ENCODE measurements at regions not wholly inside any gene's neighbourhood (a gene's known extent, or its start where the extent isn't known, plus 50 kb on each side); places are given as distances from the start of the nearest gene placed in this dataset.

DNA sequence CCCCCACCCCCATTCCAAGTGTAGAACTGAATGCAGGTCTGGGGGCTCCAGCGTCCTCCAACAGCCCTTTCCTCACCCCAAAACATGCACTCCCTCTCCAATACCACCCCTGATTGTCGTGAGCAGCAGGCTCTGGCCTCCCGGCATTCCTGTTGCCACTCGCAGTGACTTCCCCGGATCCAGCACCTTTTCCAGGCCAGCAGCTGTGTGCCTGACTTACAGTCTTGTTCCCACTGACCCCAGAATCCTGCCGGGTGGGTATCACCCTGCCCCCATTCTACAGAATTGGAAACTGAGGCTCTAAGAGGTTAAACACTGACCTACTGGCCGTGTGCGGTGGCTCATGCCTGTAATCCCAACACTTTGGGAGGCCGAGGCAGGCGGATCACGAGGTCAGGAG, 127.2 kb downstream of the OLFM1 start:
- FAIRE-seq (no peak), DNase-seq (ENCODE audit: insufficient read length) (no peak)
- TF ChIP-seq TAF1 (IDR thresholded peaks at IDR 0.05; ENCODE audit: borderline replicate concordance, low read depth, low read length) (no peak), POLR2AphosphoS5 (IDR thresholded peaks at IDR 0.05; ENCODE audit: low read depth, low read length) (no peak), POLR2A (IDR thresholded peaks at IDR 0.05; ENCODE audit: low read depth, low read length) (no peak)

DNA sequence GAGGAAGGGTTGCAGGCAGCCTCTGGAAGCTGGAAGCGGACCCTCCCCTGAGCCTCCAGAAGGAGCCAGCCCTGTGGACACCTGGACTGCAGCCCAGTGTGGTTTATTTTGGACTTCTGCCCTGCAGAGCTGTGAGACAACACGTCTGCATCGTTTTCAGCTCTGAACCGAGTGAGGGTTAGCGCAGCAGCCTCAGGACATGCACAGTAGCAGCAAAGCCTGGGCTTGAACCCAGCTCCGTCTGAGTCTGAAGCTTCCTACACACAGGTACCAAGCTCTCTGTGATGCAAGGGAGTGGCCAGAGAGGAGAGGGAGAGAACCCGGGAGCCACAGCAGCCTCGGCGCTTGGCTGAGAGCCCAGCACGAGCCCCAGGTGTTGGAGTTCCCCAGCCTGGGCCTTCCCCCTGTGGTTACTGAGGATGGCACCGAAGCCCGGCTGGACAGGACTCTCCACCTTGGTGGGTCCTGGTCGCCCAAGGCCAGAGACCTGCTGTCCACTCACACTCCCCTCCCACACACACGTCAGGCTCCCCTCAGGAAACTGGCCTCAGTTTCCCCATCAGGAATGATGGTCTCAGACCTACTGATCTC, 128.2 kb downstream of the OLFM1 start:
- TF ChIP-seq POLR2AphosphoS5 (IDR thresholded peaks at IDR 0.05; ENCODE audit: low read depth, low read length) (no peak), POLR2A (IDR thresholded peaks at IDR 0.05; ENCODE audit: low read depth, low read length) (no peak), TAF1 (IDR thresholded peaks at IDR 0.05; ENCODE audit: borderline replicate concordance, low read depth, low read length) (no peak)
- DNase-seq (ENCODE audit: insufficient read length) (no peak), FAIRE-seq (no peak)

GRCh38 chr9:135216236-135216635, 128.8 kb downstream of the OLFM1 start:
- no peak for FAIRE-seq
- TF ChIP-seq TAF1 (IDR thresholded peaks at IDR 0.05; ENCODE audit: borderline replicate concordance, low read depth, low read length) = no peak
- no peak for TF ChIP-seq POLR2AphosphoS5 (IDR thresholded peaks at IDR 0.05; ENCODE audit: low read depth, low read length)
- TF ChIP-seq POLR2A (IDR thresholded peaks at IDR 0.05; ENCODE audit: low read depth, low read length) = no peak
- DNase-seq (ENCODE audit: insufficient read length) = no peak

DNA sequence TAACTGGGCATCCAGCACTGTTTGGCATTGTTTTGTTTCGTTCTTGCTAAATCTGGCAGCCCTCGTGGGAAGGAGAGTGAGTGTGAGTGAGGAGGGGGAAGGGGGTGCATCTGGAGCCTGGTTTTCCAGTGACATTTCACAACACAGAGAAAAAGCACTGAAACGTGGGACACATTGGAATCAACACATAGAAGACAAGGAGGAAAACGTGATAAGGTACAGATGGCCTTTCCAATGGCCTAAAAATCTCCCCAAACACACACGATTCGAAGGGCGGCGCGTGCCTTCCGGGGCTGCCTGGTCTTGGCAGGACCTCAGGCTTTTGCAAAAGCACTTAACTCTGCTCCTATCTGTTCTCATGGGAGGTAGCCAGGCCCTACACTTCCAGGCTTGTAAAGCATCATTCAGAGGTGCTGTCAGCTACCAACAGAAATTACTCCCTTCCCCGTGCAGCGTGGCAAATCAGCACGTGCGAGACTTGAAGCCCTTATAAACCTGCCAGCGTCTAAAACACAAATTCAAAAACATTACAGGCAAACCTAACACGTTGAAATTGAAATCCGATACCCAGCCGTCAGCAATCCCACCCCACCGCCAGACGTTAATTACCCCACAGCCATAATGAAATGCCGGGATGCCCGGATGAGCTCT, 129.4 kb downstream of the OLFM1 start:
- TF ChIP-seq POLR2A (IDR thresholded peaks at IDR 0.05; ENCODE audit: low read depth, low read length) = no peak
- TF ChIP-seq TAF1 (IDR thresholded peaks at IDR 0.05; ENCODE audit: borderline replicate concordance, low read depth, low read length) = no peak
- TF ChIP-seq POLR2AphosphoS5 (IDR thresholded peaks at IDR 0.05; ENCODE audit: low read depth, low read length) = no peak
- DNase-seq (ENCODE audit: insufficient read length) (no peak), FAIRE-seq (no peak)

DNA sequence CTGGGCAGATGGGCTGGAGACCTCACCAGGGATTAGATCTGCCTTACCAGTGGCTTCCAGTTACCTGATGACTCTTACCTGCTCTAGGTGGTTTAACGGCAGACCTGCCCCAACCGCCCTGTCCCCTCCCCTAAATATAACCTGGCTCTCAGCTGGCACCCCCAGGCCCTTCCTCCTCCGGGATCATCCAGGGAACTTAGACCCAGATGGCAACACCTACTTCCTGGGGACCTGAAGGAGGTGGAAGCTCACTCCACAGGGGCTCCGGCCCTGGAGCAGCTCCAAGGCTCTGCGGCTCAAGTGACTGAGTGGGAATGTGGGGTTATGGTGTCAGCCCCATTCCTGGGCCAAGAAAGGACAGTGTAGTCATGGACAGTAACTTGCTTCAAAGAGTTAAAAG, 130.4 kb downstream of the OLFM1 start:
- FAIRE-seq = no peak
- no peak for TF ChIP-seq TAF1 (IDR thresholded peaks at IDR 0.05; ENCODE audit: borderline replicate concordance, low read depth, low read length)

DNA sequence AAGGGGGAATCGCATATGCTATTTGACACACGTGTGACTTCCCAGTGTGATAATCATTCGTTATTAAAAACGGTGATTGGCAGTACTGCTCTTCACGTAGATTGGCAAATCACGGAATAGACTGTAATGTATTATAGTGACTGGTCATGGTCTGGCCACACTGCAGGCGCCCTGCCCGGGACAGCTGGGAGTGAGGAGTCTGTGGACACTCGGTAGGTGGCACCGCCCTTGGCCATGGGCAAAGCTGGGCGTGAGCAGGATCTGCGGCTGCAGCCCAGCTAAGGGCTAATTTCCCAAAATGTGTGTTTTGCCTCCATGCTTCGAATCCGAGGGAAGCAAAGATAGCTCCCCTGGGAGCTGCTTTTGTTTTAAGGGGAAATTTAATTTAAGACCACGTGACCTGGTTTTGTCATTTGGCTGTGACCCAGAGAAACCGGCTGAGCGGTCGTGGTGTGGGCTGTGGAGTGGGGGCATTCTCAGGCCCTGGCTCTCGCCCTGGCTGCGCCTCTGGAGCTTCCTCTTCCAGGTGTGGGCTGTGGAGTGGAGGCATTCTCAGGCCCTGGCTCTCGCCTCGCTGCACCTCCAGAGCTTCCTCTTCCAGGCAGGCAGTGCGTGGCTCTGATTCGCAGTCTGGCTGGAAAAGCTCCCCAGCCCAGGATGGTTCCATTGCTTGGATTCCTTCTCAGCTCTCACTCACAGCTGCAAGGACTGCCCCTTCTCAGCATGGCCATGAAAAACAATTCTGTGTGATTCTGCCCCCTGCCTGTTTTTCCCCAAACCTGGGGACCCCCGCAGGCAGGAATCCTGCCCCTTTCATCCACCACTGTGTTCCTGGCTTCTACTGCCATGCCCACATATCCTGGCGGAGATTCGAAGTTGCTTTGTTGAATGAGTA, 131.1 kb downstream of the OLFM1 start:
- FAIRE-seq (no peak), DNase-seq (ENCODE audit: insufficient read length) (no peak)
- no peak for TF ChIP-seq POLR2AphosphoS5 (IDR thresholded peaks at IDR 0.05; ENCODE audit: low read depth, low read length)
- no peak for TF ChIP-seq TAF1 (IDR thresholded peaks at IDR 0.05; ENCODE audit: borderline replicate concordance, low read depth, low read length)
- no peak for TF ChIP-seq POLR2A (IDR thresholded peaks at IDR 0.05; ENCODE audit: low read depth, low read length)

More for the DNA sequence above, 130.4 kb downstream of the OLFM1 start:
- DNase-seq (ENCODE audit: insufficient read length) = no peak

DNA sequence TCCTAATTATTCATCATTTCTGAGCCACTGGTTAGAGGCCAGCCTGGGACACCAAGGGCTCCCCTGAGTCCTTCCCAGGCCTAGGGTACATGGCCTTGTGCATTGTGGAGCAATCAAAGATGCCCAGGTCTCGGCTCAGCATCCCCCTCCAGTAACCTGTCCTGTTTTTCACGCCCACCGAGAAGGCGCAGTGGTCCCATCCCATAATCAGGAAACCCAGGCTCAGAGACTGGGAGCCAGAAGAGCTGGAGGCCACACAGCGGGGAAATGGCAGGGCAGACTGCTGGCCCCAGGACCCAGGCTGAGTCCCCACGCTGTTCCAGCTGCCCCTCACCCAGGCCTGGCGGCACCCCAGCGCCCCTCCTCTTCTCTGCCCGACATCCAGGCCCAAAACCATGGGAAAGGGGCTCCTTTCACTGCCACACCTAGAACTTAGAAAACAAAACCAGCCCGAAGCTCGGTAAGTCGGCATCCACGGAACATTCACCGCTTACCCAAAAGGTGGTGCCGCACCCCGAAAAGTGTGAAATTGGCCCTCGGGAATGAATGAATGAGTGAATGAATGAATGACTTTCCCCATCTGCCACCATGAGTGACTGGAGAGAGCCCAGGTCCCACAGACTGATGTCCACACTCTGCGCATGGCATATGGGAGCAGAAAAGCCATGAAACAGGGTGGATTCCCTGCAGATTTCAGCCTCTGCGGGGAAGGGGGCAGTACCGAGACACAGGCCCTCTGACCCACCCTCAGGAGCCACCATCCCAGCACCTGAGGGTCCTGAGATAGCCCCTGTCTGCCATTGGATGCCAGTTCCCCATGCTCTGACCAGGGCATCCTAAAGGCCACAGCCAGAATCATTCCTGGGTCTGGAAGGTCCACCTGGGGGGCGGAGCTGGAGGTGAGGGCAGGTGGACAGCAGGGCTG, 132.5 kb downstream of the OLFM1 start:
- FAIRE-seq (no peak), DNase-seq (ENCODE audit: insufficient read length) (no peak)
- TF ChIP-seq POLR2A (IDR thresholded peaks at IDR 0.05; ENCODE audit: low read depth, low read length) = no peak
- no peak for TF ChIP-seq POLR2AphosphoS5 (IDR thresholded peaks at IDR 0.05; ENCODE audit: low read depth, low read length)
- TF ChIP-seq TAF1 (IDR thresholded peaks at IDR 0.05; ENCODE audit: borderline replicate concordance, low read depth, low read length) = no peak

DNA sequence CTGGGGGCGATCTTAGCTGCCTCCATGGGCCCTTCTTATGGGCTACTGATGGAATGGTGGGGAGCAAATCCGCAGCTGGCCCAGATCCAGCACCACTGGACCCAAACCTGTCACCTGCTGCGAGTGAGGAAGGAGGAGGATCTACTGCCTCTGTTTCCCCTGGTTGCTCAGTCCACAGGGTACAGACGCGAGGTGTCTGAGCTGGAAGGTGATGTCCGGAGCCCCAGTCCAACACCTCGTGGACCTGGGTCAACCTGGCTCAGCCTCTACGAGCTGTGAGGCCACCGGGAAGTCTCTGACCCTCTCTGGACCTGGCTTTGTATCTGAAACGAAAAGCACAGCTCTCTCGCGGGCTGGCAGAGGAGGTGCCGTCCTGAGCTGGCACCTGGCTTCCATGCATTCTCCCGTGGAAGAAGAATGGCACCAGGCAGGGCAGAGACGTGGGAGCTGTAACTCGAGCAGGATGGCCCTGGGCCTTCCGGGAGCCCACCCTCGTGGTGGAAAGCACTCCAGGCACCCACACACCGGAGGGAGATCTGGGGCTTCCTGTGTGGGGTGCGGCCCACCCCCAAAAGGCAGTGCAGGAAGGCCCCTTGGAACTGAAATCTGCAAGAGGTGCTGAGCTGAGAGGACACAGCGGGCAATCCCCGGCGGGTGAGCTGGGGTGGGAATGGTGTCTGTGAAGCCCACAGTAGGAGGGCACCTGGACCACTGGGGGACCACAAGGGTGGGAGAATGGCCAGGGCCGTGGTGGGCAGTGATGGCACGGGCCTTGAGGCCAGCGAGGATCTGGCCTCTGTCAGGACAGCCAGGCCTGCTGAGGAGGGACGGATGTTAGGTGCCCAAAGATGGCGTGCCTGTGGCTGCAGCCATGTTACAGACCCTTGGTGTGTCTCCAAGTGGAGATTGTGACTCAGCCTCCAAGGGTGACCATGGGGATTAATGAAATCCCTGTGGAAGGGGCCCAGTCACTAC, 133.4 kb downstream of the OLFM1 start:
- FAIRE-seq = no peak
- TF ChIP-seq TAF1 (IDR thresholded peaks at IDR 0.05; ENCODE audit: borderline replicate concordance, low read depth, low read length) (no peak), POLR2AphosphoS5 (IDR thresholded peaks at IDR 0.05; ENCODE audit: low read depth, low read length) (no peak), POLR2A (IDR thresholded peaks at IDR 0.05; ENCODE audit: low read depth, low read length) (no peak)
- no peak for DNase-seq (ENCODE audit: insufficient read length)

DNA sequence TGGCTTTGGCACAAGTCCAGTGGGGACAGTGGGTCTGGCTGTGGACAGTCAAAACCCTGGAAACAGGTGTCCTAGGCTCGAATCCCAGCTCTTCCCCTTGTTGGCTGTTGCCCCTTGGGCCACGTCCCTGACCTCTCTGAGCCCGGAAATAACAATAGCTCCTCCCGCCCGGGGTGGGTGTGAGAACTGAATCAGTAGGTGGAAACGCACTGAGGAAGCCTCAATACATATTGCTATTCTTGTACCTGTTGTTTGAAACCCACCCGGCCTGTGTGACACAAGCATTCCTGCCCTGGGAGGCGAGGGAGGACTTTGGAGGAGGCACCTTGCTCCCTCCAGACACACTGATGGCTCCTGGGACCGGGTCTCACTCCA, 134.1 kb downstream of the OLFM1 start:
- no peak for TF ChIP-seq TAF1 (IDR thresholded peaks at IDR 0.05; ENCODE audit: borderline replicate concordance, low read depth, low read length)
- no peak for TF ChIP-seq POLR2AphosphoS5 (IDR thresholded peaks at IDR 0.05; ENCODE audit: low read depth, low read length)
- TF ChIP-seq POLR2A (IDR thresholded peaks at IDR 0.05; ENCODE audit: low read depth, low read length) = no peak
- DNase-seq (ENCODE audit: insufficient read length) (no peak), FAIRE-seq (no peak)

Data from GM12892 (cell line).